Esophagus (tissue), 2 donors: ENCODE measurements at regions not wholly inside any gene's neighbourhood (a gene's known extent, or its start where the extent isn't known, plus 50 kb on each side); places are given as distances from the start of the nearest gene placed in this dataset.

Experiments
- H3K27ac ChIP-seq, 2 donors: one replicate each; pipeline ENCODE4 v1.5.1; 2013; ENCODE audit warnings: low read depth in 2 of 2, mild to moderate bottlenecking in 2 of 2, inconsistent platforms in 1 of 2, low read length in 1 of 2, moderate library complexity in 1 of 2
- H3K27me3 ChIP-seq, 2 donors: one replicate each; pipeline ENCODE4 v1.6.1; 2013; ENCODE audit warnings: low read length in 2 of 2, control low read depth in 1 of 2, mild to moderate bottlenecking in 1 of 2; ENCODE audit not compliant: insufficient read depth in 2 of 2, control insufficient read depth in 1 of 2
- H3K36me3 ChIP-seq, 2 donors: one replicate each; pipeline ENCODE4 v1.6.1; 2013; ENCODE audit warnings: low read length in 1 of 2; ENCODE audit not compliant: control insufficient read depth in 2 of 2, insufficient read depth in 2 of 2
- H3K4me1 ChIP-seq, 2 donors: one replicate each; pipeline ENCODE4 v1.6.1; 2013; ENCODE audit warnings: low read length in 1 of 2; ENCODE audit not compliant: control insufficient read depth in 2 of 2, insufficient read depth in 2 of 2
- H3K4me3 ChIP-seq, 2 donors: one replicate each; pipeline ENCODE4 v1.5.1; 2013; ENCODE audit warnings: low read length in 2 of 2, mild to moderate bottlenecking in 2 of 2, low read depth in 1 of 2, moderate library complexity in 1 of 2
- H3K9me3 ChIP-seq, 2 donors: one replicate each; pipeline ENCODE4 v1.6.1; 2013; ENCODE audit warnings: mild to moderate bottlenecking in 2 of 2, low read depth in 1 of 2, low read length in 1 of 2, moderate library complexity in 1 of 2; ENCODE audit not compliant: control insufficient read depth in 2 of 2, insufficient read depth in 1 of 2
- WGBS, 2 donors: extraction: QIAGEN DNeasy Blood & Tissue Kit; methylation state at CpG; one replicate each; pipeline ENCODE4 v1.1.7; 2013; 5-methylcytosine and 5-hydroxymethylcytosine counted together
- donor health status: healthy with polysubstance abuse.
- donor health status: Bipolar disorder and iron deficiency.

GRCh38 chr6:140641412-140641811 lies 1267.0 kb upstream of the CITED2 start:
- Histone ChIP-seq H3K4me3 (no peak overlapping the region), H3K4me1 (no peaks in the 10 kb centered on the region), H3K27ac (no peak overlapping the region), H3K9me3 (no peaks in the 10 kb centered on the region), H3K36me3 (no peaks in the 10 kb centered on the region), H3K27me3 (no peaks in the 10 kb centered on the region)

- H3K27ac ChIP-seq: no peak overlapping the region
- WGBS, 2 donors: 52 to 65% methylated on average over 2 of the region's 2 CpGs
- H3K36me3 ChIP-seq: no peaks in the 10 kb centered on the region
- no peak overlapping the region for H3K4me3 ChIP-seq
- no peaks in the 10 kb centered on the region for H3K27me3 ChIP-seq
- no peaks in the 10 kb centered on the region for H3K4me1 ChIP-seq
- H3K9me3 ChIP-seq: no peaks in the 10 kb centered on the region
These were observed 1262.5 kb upstream of the CITED2 start for GRCh38 chr6:140636908-140637402.

GRCh38 chr6:140636271-140636907 lies 1261.9 kb upstream of the CITED2 start:
- Histone ChIP-seq H3K27me3 (no peaks in the 10 kb centered on the region), H3K9me3 (no peaks in the 10 kb centered on the region), H3K36me3 (no peaks in the 10 kb centered on the region), H3K27ac (no peak overlapping the region), H3K4me3 (no peak overlapping the region), H3K4me1 (no peaks in the 10 kb centered on the region)
- WGBS, 2 donors: 68 to 74% methylated on average over 11 of the region's 11 CpGs

- Histone ChIP-seq H3K9me3 (peaks cover 0 to 6% of the 10 kb centered on the region in 2 donors), H3K4me3 (no peak overlapping the region), H3K4me1 (no peaks in the 10 kb centered on the region), H3K27ac (no peak overlapping the region), H3K27me3 (no peaks in the 10 kb centered on the region), H3K36me3 (no peaks in the 10 kb centered on the region)
- 96 to 100% methylated on average over 1 of the region's 1 CpG for WGBS, 2 donors
These were observed 1252.6 kb upstream of the CITED2 start for GRCh38 chr6:140627002-140627401.

DNA sequence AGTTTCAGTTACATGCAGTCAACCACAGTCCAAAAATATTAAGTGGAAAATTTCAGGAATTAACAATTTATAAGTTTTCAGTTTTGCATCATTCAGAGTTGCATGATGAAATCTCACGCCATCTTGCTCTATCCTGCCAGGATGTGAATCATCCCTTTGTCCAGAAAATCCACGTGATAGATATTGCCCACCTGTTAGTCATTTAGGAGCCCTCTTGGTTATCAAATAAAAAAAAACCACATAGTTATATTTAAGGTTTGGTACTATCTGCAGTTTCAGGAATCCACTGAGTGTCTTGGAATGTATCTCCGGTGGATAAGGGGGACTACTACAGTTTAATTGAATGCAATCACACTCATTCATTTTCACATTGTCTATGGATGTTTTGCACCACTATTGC lies 1249.0 kb upstream of the CITED2 start:
- Histone ChIP-seq H3K4me3 (no peak overlapping the region), H3K4me1 (no peaks in the 10 kb centered on the region), H3K27ac (no peak overlapping the region), H3K9me3 (peaks cover 0 to 6% of the 10 kb centered on the region in 2 donors), H3K36me3 (no peaks in the 10 kb centered on the region), H3K27me3 (no peaks in the 10 kb centered on the region)
- WGBS, 2 donors: 59 to 74% methylated on average over 3 of the region's 3 CpGs

- Histone ChIP-seq H3K27ac (no peak overlapping the region), H3K36me3 (no peaks in the 10 kb centered on the region), H3K4me3 (no peak overlapping the region), H3K4me1 (no peaks in the 10 kb centered on the region), H3K27me3 (no peaks in the 10 kb centered on the region), H3K9me3 (no peaks in the 10 kb centered on the region)
- 85 to 92% methylated on average over 1 of the region's 1 CpG for WGBS, 2 donors
These were observed 1246.0 kb upstream of the CITED2 start for GRCh38 chr6:140620496-140620895.

GRCh38 chr6:140609956-140610355 lies 1235.5 kb upstream of the CITED2 start:
- H3K27me3 ChIP-seq: no peaks in the 10 kb centered on the region
- WGBS, 2 donors: 82 to 86% methylated on average over 2 of the region's 2 CpGs
- H3K36me3 ChIP-seq: no peaks in the 10 kb centered on the region
- H3K4me3 ChIP-seq: no peak overlapping the region
- no peak overlapping the region for H3K27ac ChIP-seq
- H3K4me1 ChIP-seq: no peaks in the 10 kb centered on the region
- no peaks in the 10 kb centered on the region for H3K9me3 ChIP-seq

- 66 to 69% methylated on average over 3 of the region's 3 CpGs for WGBS, 2 donors
- H3K4me1 ChIP-seq: no peaks in the 10 kb centered on the region
- H3K27me3 ChIP-seq: no peaks in the 10 kb centered on the region
- H3K4me3 ChIP-seq: no peak overlapping the region
- H3K9me3 ChIP-seq: no peaks in the 10 kb centered on the region
- no peaks in the 10 kb centered on the region for H3K36me3 ChIP-seq
- H3K27ac ChIP-seq: no peak overlapping the region
These were observed 1234.9 kb upstream of the CITED2 start for GRCh38 chr6:140609321-140609720.

DNA sequence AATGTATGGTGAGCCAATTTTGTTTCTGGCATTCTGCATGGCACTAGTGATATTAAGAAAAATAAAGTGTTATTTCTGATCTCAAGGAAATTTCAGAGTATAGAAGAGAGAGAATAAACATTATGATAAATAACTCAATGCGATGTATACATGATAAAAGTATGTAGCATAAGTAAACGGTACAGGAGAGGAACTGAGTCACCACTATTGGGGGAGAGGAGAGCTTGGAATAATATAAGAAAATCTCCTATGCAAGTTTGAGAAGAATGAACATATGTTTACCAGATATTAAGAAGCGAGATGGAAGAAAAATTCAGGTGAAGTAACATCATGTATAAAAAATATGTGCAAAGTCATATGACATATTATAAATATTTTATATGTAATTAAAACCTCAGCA lies 1230.3 kb upstream of the CITED2 start:
- Histone ChIP-seq H3K4me1 (no peaks in the 10 kb centered on the region), H3K27ac (no peak overlapping the region), H3K4me3 (no peak overlapping the region), H3K36me3 (no peaks in the 10 kb centered on the region), H3K9me3 (no peaks in the 10 kb centered on the region), H3K27me3 (no peaks in the 10 kb centered on the region)
- WGBS, 2 donors: 88 to 91% methylated on average over 3 of the region's 3 CpGs

DNA sequence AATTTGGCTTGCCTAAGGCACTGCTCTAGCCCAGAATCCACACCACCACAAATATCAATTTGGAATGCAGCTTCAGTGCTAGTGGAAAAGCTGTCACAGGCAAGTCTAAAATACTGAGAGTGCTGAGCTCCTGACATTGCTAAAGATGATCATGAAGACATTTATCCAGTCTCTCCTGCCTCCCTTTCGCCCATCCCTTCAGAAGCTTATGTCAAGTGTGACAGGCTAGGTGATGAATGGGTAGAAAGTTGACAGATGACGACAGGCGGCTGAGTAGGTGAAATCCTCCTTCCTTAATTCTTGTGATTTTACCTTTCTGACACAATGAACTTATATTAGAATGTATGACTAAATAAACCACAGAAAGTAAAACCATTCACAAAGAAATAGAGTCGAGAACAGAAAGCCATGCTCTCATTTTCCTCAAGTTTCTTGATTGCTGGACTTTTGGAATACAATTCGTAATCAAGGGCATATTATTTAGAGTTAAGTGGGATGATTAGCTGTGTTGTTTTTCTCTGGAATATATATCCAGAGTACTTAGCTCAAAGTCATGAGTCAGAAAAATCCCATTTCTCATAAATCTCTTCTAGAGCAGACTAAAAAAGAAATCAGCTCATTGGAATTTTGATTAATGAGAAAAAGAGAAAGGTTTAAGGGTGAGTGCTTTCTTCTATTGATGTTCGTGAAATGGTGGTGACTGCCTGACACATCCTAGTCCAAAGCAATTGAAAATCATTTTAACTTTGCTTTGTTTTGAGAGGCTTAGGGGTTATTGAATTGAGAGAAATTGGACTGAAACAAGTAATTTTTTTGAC lies 1228.2 kb upstream of the CITED2 start:
- no peaks in the 10 kb centered on the region for H3K36me3 ChIP-seq
- no peaks in the 10 kb centered on the region for H3K4me1 ChIP-seq
- no peak overlapping the region for H3K4me3 ChIP-seq
- H3K9me3 ChIP-seq: no peaks in the 10 kb centered on the region
- WGBS, 2 donors: 76 to 79% methylated on average over 6 of the region's 6 CpGs
- no peak overlapping the region for H3K27ac ChIP-seq
- no peaks in the 10 kb centered on the region for H3K27me3 ChIP-seq
